ENCODE measurements at regions not wholly inside any gene's neighbourhood (a gene's known extent, or its start where the extent isn't known, plus 50 kb on each side); places are given as distances from the start of the nearest gene placed in this dataset.

DNA sequence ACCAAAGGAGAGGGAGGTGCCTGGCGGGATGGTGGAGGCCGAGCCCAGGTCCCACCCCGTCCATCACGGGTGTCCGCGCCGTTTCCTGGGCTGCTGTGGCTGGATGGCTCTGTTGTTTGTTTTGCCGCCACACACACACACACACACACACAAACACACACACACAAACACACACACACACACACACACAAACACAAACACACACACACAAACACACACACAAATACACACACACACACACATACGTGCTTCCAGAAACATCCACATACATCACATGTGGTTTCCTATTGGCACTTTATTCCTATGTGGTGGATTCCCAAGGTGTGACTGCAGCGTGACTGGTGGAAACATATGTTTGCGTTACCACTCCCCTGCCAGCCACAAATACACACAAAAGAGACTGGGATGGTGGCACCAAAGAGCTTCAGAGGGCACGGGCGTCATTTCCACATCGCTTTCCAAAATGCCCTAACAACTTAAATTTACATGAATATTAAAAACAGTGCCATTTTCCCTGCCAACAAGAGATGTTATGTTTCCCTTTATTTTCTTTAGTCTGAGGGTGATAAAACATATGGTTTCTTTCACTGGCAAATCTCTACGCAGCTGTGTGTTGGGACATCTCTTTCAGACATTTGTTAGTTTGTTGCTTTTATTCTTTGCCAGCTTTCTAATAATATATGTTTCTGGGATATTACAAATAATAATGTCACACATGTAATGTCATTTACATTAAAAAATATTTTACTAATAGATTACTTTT, 356.8 kb downstream of the BRD1 start:
- TF ChIP-seq, protein P1, sequence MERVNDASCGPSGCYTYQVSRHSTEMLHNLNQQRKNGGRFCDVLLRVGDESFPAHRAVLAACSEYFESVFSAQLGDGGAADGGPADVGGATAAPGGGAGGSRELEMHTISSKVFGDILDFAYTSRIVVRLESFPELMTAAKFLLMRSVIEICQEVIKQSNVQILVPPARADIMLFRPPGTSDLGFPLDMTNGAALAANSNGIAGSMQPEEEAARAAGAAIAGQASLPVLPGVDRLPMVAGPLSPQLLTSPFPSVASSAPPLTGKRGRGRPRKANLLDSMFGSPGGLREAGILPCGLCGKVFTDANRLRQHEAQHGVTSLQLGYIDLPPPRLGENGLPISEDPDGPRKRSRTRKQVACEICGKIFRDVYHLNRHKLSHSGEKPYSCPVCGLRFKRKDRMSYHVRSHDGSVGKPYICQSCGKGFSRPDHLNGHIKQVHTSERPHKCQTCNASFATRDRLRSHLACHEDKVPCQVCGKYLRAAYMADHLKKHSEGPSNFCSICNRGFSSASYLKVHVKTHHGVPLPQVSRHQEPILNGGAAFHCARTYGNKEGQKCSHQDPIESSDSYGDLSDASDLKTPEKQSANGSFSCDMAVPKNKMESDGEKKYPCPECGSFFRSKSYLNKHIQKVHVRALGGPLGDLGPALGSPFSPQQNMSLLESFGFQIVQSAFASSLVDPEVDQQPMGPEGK (CRISPR knock-in tag; IDR thresholded peaks at IDR 0.05; ENCODE audit: borderline replicate concordance) = no peak
- TF ChIP-seq CSDC2 (CRISPR knock-in tag; IDR thresholded peaks at IDR 0.05) (no peak), RARB (CRISPR knock-in tag; IDR thresholded peaks at IDR 0.05) (no peak)

Measured in SK-N-SH treated with all-trans-retinoic acid at 6 μM for 48 hours (cell line).